NCI-H446 (cell line): ENCODE measurements at regions not wholly inside any gene's neighbourhood (a gene's known extent, or its start where the extent isn't known, plus 50 kb on each side); places are given as distances from the start of the nearest gene placed in this dataset.
"Not testable (repeated sequence)": the region's sequence is repeated elsewhere in the genome, so short reads cannot be mapped to it uniquely, and the experiment has no call there.

ENCODE experiments used
- DNase-seq, 2 experiments: peaks; one replicate each; lab custom pipeline; 2025; lab: John Stamatoyannopoulos, UW

- DNase-seq, result no peak
Observed at GRCh38 chr3:78087134-78087533, 1047.2 kb downstream of the ROBO2 start.

GRCh38 chr3:78088006-78088405, 1048.1 kb downstream of the ROBO2 start:
- DNase-seq, result no peak

- DNase-seq, result no peak
Observed at GRCh38 chr3:78090382-78090781, 1050.5 kb downstream of the ROBO2 start.

GRCh38 chr3:78091478-78092119, 1051.7 kb downstream of the ROBO2 start:
- DNase-seq, result no peak

GRCh38 chr3:78092574-78092973, 1052.7 kb downstream of the ROBO2 start:
- DNase-seq, result not testable (repeated sequence)

GRCh38 chr3:78096488-78097255, 1056.8 kb downstream of the ROBO2 start:
- DNase-seq, result no peak

- DNase-seq, result no peak
Observed at GRCh38 chr3:78098367-78098766, 1058.5 kb downstream of the ROBO2 start.

GRCh38 chr3:78101384-78101783, 1061.5 kb downstream of the ROBO2 start:
- DNase-seq, result peak in 1 of 2 experiments; percentile 71

- DNase-seq, result not testable (repeated sequence)
Observed at GRCh38 chr3:78108269-78108961, 1068.5 kb downstream of the ROBO2 start.

- DNase-seq, result no peak
Observed at GRCh38 chr3:78112291-78113010, 1072.6 kb downstream of the ROBO2 start.

GRCh38 chr3:78115983-78116382, 1076.1 kb downstream of the ROBO2 start:
- no peak for DNase-seq

GRCh38 chr3:78116874-78117273, 1077.0 kb downstream of the ROBO2 start:
- no peak for DNase-seq

GRCh38 chr3:78123058-78123457, 1083.2 kb downstream of the ROBO2 start:
- no peak for DNase-seq

- DNase-seq, result no peak
Observed at GRCh38 chr3:78129707-78130106, 1089.8 kb downstream of the ROBO2 start.

GRCh38 chr3:78130741-78131290, 1090.9 kb downstream of the ROBO2 start:
- DNase-seq, result no peak

GRCh38 chr3:78134496-78134895, 1094.6 kb downstream of the ROBO2 start:
- no peak for DNase-seq

GRCh38 chr3:78139166-78139565, 1099.3 kb downstream of the ROBO2 start:
- DNase-seq, result no peak

GRCh38 chr3:78140274-78140673, 1100.4 kb downstream of the ROBO2 start:
- DNase-seq, result no peak

GRCh38 chr3:78140866-78141265, 1101.0 kb downstream of the ROBO2 start:
- no peak for DNase-seq

- DNase-seq, result no peak
Observed at GRCh38 chr3:78141269-78141668, 1101.4 kb downstream of the ROBO2 start.

- DNase-seq, result no peak
Observed at GRCh38 chr3:78143000-78143399, 1103.1 kb downstream of the ROBO2 start.
